ENCODE measurements at regions not wholly inside any gene's neighbourhood (a gene's known extent, or its start where the extent isn't known, plus 50 kb on each side); places are given as distances from the start of the nearest gene placed in this dataset.

- TF ChIP-seq POLR2A (IDR thresholded peaks at IDR 0.05; ENCODE audit: low read length), result no peak
- TF ChIP-seq GATA1 (IDR thresholded peaks at IDR 0.05; ENCODE audit: low read depth, low read length), result no peak
These were observed 119.9 kb upstream of the NDN start for GRCh38 chr15:23806980-23807379.
